AG04450 (cell line): ENCODE measurements at regions not wholly inside any gene's neighbourhood (a gene's known extent, or its start where the extent isn't known, plus 50 kb on each side); places are given as distances from the start of the nearest gene placed in this dataset.
"Not testable (repeated sequence)": the region's sequence is repeated elsewhere in the genome, so short reads cannot be mapped to it uniquely, and the experiment has no call there.

ENCODE experiments used
- CTCF ChIA-PET: fragments of 300-600, 350-600 bp; formaldehyde crosslinking; extraction: SDS; loops from one replicate; lab custom pipeline; 2022; ENCODE audit warnings: antibody characterized with exemption, inconsistent platforms; lab: Charles Lee
- POLR2A ChIA-PET: fragments of 350-600 bp; formaldehyde crosslinking; extraction: SDS; loops from one replicate; lab custom pipeline; 2021; ENCODE audit warnings: antibody characterized with exemption, inconsistent platforms; lab: Yijun Ruan, JAX
- DNase-seq: peaks from one replicate; pipeline ENCODE4 v3.0.0-alpha.2; 2011; ENCODE audit warnings: low read depth, low spot score
- H3K27ac ChIP-seq: one replicate; pipeline ENCODE4 v1.5.1; 2012; ENCODE audit warnings: low read depth, low read length, control low read depth
- H3K27me3 ChIP-seq: one replicate; pipeline ENCODE4 v1.6.0; 2012; ENCODE audit warnings: low read length; ENCODE audit not compliant: control insufficient read depth, insufficient read depth
- H3K4me3 ChIP-seq: 2 replicates; pipeline ENCODE4 v1.5.1; 2011; ENCODE audit warnings: mild to moderate bottlenecking, low read depth, low read length, control low read depth
- H3K9me3 ChIP-seq: 2 replicates; pipeline ENCODE4 v1.5.1; 2012; ENCODE audit warnings: low read length; ENCODE audit not compliant: control insufficient read depth, insufficient read depth
- TF ChIP-seq, protein P1 (sequence below): IDR thresholded peaks from 2 replicates; pipeline ENCODE4 v1.5.1; 2011; ENCODE audit warnings: low read depth, low read length, control low read depth, inconsistent platforms

DNA sequence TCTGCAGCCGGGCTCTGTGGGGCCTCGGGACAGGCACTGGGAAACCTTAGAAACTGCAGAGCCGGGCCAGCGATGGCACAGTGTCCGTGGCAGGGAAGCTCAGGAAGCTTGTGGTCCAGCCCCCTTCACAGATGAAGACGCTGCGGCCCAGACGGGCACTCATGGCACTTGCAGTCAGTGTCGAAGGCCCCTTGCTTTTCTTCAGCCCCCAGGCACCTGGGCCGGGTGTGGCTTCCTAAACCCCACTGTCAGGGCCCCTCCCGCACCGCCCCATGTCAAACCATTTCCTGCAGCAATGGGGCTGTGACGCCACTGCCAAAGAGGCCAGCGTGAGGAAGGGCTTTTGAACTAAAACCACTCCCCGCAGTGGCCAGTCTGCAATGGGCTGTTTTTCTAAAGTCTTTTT lies 164.0 kb downstream of the LAT start:
- CTCF ChIA-PET: no interaction called here
- Histone ChIP-seq H3K9me3 (no peaks in the 10 kb centered on the region; the same call in 1 of the 2 replicates), H3K4me3 (no peak overlapping the region), H3K27me3 (no peaks in the 10 kb centered on the region), H3K27ac (no peak overlapping the region)
- TF ChIP-seq, protein P1, sequence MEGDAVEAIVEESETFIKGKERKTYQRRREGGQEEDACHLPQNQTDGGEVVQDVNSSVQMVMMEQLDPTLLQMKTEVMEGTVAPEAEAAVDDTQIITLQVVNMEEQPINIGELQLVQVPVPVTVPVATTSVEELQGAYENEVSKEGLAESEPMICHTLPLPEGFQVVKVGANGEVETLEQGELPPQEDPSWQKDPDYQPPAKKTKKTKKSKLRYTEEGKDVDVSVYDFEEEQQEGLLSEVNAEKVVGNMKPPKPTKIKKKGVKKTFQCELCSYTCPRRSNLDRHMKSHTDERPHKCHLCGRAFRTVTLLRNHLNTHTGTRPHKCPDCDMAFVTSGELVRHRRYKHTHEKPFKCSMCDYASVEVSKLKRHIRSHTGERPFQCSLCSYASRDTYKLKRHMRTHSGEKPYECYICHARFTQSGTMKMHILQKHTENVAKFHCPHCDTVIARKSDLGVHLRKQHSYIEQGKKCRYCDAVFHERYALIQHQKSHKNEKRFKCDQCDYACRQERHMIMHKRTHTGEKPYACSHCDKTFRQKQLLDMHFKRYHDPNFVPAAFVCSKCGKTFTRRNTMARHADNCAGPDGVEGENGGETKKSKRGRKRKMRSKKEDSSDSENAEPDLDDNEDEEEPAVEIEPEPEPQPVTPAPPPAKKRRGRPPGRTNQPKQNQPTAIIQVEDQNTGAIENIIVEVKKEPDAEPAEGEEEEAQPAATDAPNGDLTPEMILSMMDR: no peak
- DNase-seq: no peak
- POLR2A ChIA-PET: no interaction called here

DNA sequence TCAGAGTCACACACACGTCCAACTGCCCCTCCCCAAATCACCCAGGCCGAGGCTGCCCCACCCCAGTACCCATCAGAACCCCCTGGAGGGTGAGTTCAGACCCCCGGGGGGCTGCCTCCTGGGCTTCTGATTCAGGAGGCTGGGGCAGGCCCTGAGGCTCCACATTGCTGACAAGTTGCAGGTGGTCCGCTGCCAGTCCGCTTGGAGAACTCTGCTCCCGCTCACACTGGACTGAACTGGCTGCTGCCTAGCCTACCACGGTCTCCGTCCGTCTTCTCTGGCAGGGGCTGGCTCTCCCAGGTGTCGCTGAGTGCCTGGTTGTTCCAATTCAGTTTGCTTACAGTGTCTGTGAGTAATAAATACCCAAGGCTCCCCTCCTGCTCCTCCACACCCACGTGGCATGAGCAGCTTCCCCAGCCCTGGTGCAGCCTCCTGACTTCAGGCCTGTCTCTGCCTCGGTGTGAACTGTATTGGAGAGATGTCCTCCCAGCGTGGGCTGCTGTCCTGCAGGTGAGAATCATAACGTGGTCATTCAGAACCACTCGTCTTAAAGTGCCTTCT lies 163.4 kb downstream of the LAT start:
- TF ChIP-seq, protein P1: no peak
- POLR2A ChIA-PET: no interaction called here
- Histone ChIP-seq H3K27ac (no peak overlapping the region), H3K9me3 (no peaks in the 10 kb centered on the region), H3K27me3 (no peaks in the 10 kb centered on the region), H3K4me3 (no peak overlapping the region)
- no peak for DNase-seq
- CTCF ChIA-PET: no interaction called here

DNA sequence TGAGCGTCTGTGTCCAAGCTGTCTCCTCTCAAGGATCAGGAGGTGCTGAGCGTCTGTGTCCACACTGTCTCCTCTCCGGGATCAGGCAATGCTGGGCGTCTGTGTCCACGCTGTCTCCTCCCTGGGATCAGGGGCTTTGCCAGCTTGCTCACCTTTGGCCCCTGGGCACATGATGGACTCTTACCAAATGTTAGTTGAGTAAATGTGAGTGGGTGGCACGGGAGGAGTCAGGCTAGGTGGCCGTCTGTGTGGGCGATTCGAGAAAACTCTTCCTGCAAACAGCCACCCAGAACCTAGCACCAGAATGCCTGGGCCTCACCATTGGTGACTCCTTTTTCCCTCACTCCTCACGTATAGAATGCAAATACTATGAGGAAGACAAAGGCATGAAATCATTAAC lies 162.9 kb downstream of the LAT start:
- POLR2A ChIA-PET, DNase-seq, H3K27ac ChIP-seq, H3K9me3 ChIP-seq, H3K4me3 ChIP-seq, CTCF ChIA-PET, H3K27me3 ChIP-seq: not testable (repeated sequence)

DNA sequence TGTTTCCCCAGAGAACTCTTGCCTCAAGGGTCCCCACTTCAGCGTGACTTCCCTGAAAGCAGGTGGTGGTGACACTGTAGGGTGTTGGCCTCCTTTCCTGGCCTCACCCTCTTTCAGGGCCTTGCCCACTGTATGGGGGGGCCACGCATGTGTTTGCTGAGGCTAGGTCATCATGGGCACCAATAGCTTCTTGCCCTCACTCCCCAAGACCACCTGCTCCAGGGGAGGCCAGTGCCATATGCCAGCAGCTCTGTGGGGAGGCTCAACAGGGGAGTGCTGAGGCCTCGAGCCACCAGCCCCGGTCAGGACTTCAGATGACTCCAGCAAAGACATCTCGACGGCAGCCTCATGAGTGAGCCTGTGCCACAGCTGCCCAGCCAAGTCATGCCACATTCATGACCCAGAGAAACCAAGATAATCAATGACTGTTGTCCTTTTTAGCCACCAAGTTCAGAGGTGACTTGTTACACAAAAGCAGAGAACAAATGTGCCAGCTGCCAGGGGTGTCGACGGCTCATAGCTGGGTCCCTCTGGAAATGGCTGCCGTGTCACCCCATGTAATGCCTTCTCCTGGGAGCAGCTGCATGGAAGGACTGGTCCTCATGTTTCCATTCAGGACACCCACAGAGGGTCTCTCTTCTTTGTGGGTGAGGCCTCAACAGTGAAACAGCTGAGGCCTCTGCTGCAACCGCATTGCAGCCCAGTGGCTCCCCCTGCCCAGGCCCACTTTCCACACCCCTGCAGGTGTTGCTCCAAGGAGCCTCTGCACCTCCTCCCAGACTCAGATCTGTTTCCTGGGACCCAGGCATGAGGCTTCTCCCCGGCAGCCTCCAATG lies 162.2 kb downstream of the LAT start:
- DNase-seq, POLR2A ChIA-PET, H3K27ac ChIP-seq, H3K27me3 ChIP-seq, H3K9me3 ChIP-seq, H3K4me3 ChIP-seq, CTCF ChIA-PET: not testable (repeated sequence)

DNA sequence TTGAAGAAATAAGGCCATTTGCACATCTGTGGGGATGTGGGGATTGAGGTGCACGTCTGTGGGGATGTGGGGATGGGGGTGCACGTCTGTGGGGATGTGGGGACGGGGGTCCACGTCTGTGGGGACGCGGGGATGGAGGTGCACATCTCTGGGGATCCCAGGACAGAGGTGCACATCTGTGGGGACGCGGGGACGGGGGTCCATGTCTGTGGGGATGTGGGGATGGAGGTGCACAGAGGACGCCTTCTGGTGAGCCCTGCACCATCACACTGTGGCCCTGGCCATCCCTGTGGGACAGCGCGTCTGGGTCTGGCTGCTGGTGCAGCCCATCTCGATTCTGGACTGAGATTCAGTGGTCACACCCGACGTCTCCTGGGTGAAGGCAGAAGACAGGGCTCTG lies 161.4 kb downstream of the LAT start:
- H3K27ac ChIP-seq: no peak overlapping the region
- ChIA-PET CTCF (no interaction called here), POLR2A (no interaction called here)
- no peaks in the 10 kb centered on the region for H3K9me3 ChIP-seq
- TF ChIP-seq, protein P1: no peak
- no peak for DNase-seq
- no peaks in the 10 kb centered on the region for H3K27me3 ChIP-seq
- no peak overlapping the region for H3K4me3 ChIP-seq

DNA sequence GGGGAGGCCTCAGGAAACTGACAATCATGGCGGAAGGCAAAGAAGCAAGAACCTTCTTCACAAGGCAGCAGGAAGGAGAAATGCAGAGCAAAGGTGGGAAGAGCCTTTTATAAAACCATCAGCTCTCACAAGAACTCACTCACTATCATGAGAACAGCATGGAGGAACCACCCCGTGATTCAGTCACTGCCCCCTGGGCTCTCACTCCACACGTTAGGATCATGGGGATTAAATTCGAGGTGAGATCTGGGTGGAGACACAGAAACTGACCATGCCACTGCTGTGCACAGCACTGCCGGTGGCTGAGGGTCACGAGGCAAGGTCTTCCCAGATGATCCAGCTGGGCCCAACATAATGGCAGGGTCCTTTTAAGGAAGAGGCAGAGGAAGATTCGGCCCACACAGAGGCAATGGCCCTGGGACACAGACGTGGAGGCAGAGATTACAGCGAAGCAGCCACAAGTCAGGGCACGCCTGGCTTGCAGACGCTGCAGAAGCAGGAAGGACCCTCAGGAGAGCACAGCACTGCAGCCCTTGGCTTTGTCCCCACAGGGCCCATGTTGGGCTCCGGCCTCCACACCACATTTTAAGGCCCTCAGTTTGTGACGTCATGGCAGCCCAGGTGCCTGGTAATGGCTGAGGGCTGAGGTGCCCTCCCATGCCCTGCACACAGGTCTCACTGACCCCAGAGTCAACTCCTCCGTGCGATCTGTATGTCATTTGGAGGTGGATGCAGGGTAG lies 160.8 kb downstream of the LAT start:
- CTCF ChIA-PET: not testable (repeated sequence)

DNA sequence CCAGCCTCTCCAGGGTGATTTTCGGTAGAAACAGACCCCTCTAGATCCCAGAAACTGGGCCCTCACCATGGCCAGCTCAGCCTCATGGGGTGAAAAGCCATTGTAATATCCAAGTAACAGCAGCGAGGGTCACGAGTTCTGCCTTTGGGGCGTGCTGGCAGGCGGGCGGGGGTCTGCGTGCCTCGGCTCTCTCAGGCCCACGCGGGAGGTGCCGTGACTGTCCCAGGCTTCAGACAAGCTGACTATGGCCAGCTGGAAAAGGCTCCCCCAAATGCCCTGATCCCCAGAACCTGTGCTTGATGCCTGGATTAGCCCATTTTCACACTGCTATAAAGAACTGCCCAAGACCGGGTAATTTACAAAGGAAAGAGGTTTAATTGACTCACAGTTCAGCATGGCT lies 160.2 kb downstream of the LAT start:
- POLR2A ChIA-PET, H3K27me3 ChIP-seq, H3K9me3 ChIP-seq, CTCF ChIA-PET, DNase-seq, H3K27ac ChIP-seq, H3K4me3 ChIP-seq: not testable (repeated sequence)

More for the DNA sequence above, 160.8 kb downstream of the LAT start:
- H3K9me3 ChIP-seq, DNase-seq, H3K27me3 ChIP-seq, POLR2A ChIA-PET, H3K27ac ChIP-seq, H3K4me3 ChIP-seq: not testable (repeated sequence)

DNA sequence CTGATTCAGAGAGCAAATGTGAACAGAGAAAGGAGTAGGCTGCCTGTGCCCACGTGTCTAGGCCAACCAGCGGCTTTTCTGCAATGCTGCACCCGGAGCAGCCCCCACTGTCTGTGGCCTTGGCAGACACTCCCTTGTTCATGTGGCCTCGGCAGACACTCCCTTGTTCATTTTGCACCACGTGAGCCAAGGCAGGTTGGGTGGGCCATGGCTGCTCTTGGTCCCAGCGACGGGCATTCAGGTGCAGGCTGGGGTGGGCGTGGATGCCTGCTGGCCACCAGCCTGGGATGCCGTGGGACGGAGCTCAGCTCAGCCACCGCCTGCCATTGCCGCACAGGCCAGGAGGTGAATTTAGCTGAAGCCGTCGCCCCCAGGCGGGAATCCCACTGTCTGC lies 159.8 kb downstream of the LAT start:
- H3K27me3 ChIP-seq, H3K9me3 ChIP-seq, H3K27ac ChIP-seq, H3K4me3 ChIP-seq, POLR2A ChIA-PET, CTCF ChIA-PET, DNase-seq: not testable (repeated sequence)
